ENCODE measurements at regions not wholly inside any gene's neighbourhood (a gene's known extent, or its start where the extent isn't known, plus 50 kb on each side); places are given as distances from the start of the nearest gene placed in this dataset.

- no peaks in the 10 kb centered on the region for H3K27me3 ChIP-seq (ENCODE audit: insufficient read depth)
- DNase-seq (ENCODE audit: low spot score) = no peak
- H3K4me2 ChIP-seq = no peak overlapping the region
- H3K4me3 Mint-ChIP-seq = no peak overlapping the region
- H3K4me1 ChIP-seq (ENCODE audit: insufficient read depth) = no peaks in the 10 kb centered on the region
- no peak for ATAC-seq
- no peak overlapping the region for H3K27ac ChIP-seq (ENCODE audit: low read depth)
- H3K4me1 Mint-ChIP-seq = peaks cover 14% of the 10 kb centered on the region
- H3K27me3 Mint-ChIP-seq (ENCODE audit: insufficient read depth, low read depth, poor library complexity) = no peaks in the 10 kb centered on the region
- no peak for TF ChIP-seq ZNF331 (CRISPR knock-in tag; IDR thresholded peaks at IDR 0.05; ENCODE audit: low read depth)
- no peak for TF ChIP-seq POLR2AphosphoS5 (IDR thresholded peaks at IDR 0.05; ENCODE audit: low read depth)
- no peak for TF ChIP-seq JUNB (IDR thresholded peaks at IDR 0.05; ENCODE audit: unreplicated experiment)
- TF ChIP-seq NANOG (IDR thresholded peaks at IDR 0.05; ENCODE audit: borderline replicate concordance) = no peak
- TF ChIP-seq CTCF (conservative IDR thresholded peaks at IDR 0.05; ENCODE audit: low read depth in 2 of 2) = no peak
- no peak for TF ChIP-seq STAT1 (IDR thresholded peaks at IDR 0.05; ENCODE audit: unreplicated experiment)
- no peak for TF ChIP-seq ZNF114 (CRISPR knock-in tag; IDR thresholded peaks at IDR 0.05)
- TF ChIP-seq CREB1 (CRISPR knock-in tag; IDR thresholded peaks at IDR 0.05; ENCODE audit: low read depth) = no peak
- TF ChIP-seq EZH2 (IDR thresholded peaks at IDR 0.05; ENCODE audit: low read depth, unreplicated experiment) = no peak
- TF ChIP-seq ZNF462 (CRISPR knock-in tag; IDR thresholded peaks at IDR 0.05) = no peak
- TF ChIP-seq ETS1 (IDR thresholded peaks at IDR 0.05) = no peak
- TF ChIP-seq REST (IDR thresholded peaks at IDR 0.05; ENCODE audit: unreplicated experiment) = no peak
- no peaks in the 10 kb centered on the region for H4K20me1 ChIP-seq (replicated peaks; ENCODE audit: insufficient read depth)
- no peaks in the 10 kb centered on the region for H3F3A ChIP-seq (replicated peaks; ENCODE audit: low read depth)
- no peaks in the 10 kb centered on the region for H3K36me3 ChIP-seq (ENCODE audit: insufficient read depth)
- no peak overlapping the region for H2AFZ ChIP-seq
- no peak overlapping the region for H3K27ac Mint-ChIP-seq
- H3K9me3 Mint-ChIP-seq = no peaks in the 10 kb centered on the region; the same call in 2 of the 3 replicates
- no peaks in the 10 kb centered on the region for H3K79me2 ChIP-seq (replicated peaks; ENCODE audit: insufficient read depth)
- H3K9me2 ChIP-seq (ENCODE audit: insufficient read depth) = 0 out of 2 replicates have a peak, but pooled peaks cover 3% of the 10 kb centered on the region
- H3K36me3 Mint-ChIP-seq (ENCODE audit: low read depth) = no peaks in the 10 kb centered on the region; the same call in 2 of the 3 replicates
- H3K4me3 ChIP-seq = no peak overlapping the region
These were observed 199.5 kb upstream of the HS3ST1 start for GRCh38 chr4:11628093-11628725.
